HFF-Myc (cell line): ENCODE measurements at regions not wholly inside any gene's neighbourhood (a gene's known extent, or its start where the extent isn't known, plus 50 kb on each side); places are given as distances from the start of the nearest gene placed in this dataset.

ENCODE experiments used
- DNase-seq: peaks from one replicate; pipeline ENCODE4 v3.0.0-alpha.2; 2011; ENCODE audit warnings: low read depth; ENCODE audit errors: extremely low read depth
- H3K4me3 ChIP-seq: replicated peaks from 2 replicates; pipeline ENCODE4 v1.5.1; 2011; ENCODE audit warnings: low read depth, mild to moderate bottlenecking, control low read depth, low read length
- TF ChIP-seq, protein P1 (sequence below): IDR thresholded peaks from 2 replicates; pipeline ENCODE4 v1.5.1; 2012; ENCODE audit warnings: mild to moderate bottlenecking, low read depth, low read length, control low read depth; ENCODE audit errors: missing control alignments

DNA sequence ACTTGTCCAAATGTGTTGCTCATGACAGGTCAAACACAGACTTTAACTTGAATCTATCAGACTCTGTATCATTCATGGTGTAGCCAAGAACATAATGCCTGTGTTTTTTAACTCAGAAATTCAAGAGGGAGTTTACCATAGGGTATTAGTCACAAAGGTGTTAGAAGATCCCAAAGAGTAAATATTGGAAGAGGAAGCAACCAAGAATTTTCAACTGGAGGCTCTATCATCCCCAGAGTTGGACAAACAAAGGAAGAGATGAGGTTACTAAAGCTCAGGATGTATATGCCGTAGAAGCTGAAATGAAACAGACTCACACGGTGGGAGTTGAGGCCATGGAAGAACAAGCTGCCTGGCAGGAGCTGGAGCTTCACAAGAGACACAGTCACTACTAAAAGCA is 116.2 kb upstream of the COL8A1 start:
- TF ChIP-seq, protein P1, sequence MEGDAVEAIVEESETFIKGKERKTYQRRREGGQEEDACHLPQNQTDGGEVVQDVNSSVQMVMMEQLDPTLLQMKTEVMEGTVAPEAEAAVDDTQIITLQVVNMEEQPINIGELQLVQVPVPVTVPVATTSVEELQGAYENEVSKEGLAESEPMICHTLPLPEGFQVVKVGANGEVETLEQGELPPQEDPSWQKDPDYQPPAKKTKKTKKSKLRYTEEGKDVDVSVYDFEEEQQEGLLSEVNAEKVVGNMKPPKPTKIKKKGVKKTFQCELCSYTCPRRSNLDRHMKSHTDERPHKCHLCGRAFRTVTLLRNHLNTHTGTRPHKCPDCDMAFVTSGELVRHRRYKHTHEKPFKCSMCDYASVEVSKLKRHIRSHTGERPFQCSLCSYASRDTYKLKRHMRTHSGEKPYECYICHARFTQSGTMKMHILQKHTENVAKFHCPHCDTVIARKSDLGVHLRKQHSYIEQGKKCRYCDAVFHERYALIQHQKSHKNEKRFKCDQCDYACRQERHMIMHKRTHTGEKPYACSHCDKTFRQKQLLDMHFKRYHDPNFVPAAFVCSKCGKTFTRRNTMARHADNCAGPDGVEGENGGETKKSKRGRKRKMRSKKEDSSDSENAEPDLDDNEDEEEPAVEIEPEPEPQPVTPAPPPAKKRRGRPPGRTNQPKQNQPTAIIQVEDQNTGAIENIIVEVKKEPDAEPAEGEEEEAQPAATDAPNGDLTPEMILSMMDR = no peak
- no peak for DNase-seq
- no peak overlapping the region for H3K4me3 ChIP-seq

DNA sequence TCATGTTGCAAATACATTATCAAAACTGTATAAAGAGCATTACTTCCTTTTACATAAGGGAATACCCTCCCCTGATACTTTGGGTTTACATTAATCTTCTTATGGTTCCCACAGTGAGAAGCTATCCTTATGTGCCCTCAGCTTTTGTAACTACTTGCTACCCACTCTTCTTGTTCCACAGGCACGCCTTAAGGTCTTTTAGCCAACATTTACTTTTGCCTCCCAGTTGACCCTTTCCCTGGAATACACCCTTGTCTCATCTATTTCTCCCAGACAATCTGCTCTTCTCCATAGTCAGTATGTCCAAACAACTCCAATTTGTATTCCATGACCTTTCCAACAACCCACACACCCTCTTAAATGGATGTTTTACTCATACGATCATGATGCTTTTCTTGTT is 116.8 kb upstream of the COL8A1 start:
- no peak for DNase-seq
- TF ChIP-seq, protein P1 = no peak
- H3K4me3 ChIP-seq = no peak overlapping the region

DNA sequence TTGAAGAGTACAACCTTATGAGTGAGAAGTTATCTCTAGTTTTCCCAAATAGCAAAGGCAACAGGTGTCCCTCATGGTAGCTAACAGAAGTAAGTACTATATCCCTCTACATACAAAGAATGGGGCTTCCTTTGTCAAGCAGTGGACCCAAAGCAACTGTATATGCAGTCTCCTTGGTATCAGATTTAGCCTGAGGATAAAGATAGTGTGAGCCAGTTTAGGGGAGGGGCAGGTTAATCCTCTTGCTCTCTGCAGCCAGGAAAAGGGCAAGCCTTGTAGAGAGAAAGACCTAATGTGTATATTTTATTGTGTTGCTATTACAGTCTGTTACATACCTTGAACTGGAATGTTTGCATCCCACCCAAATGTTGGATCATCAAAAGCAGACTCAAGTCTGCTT is 117.9 kb upstream of the COL8A1 start:
- H3K4me3 ChIP-seq = no peak overlapping the region
- TF ChIP-seq, protein P1 = no peak
- DNase-seq = no peak

DNA sequence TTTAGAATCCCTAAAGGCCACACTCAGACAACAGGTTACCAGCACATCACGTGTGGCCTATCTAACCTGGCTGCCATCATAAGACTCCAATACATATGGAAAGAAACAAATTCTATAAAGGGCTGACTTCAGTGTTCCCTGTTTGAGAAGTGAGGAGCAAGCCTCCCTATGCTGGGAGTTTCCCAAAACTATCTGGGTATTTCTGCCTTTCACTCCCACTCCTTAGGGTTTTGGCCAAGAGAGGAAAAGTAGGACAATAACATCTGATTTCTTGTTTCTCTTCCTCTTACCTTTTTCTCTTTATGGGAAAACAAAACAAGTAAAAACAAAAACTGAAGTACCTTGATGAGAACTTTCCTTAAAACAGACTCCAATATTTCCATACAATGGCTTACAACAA is 121.5 kb upstream of the COL8A1 start:
- TF ChIP-seq, protein P1 = no peak
- H3K4me3 ChIP-seq = no peak overlapping the region
- no peak for DNase-seq

DNA sequence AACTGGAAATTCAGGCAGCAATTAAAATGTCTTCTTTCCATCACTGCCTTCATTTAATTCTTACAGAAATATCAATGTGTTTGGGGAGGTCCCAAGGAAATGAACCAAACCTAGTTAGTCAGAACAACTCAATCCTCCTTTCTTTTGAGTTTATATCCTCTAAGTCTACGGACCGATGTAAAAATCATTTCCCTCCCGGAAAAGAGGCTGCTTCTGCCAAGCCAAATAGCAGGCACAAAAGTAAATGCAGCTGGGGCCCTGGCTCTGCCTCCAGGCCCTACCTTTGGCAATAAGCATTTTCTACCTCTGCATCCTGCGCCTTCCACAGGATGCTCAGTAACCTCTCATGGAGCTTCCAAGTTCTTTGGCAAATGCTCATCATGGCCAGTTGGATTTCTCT is 122.5 kb upstream of the COL8A1 start:
- no peak for DNase-seq
- no peak overlapping the region for H3K4me3 ChIP-seq
- TF ChIP-seq, protein P1 = no peak

DNA sequence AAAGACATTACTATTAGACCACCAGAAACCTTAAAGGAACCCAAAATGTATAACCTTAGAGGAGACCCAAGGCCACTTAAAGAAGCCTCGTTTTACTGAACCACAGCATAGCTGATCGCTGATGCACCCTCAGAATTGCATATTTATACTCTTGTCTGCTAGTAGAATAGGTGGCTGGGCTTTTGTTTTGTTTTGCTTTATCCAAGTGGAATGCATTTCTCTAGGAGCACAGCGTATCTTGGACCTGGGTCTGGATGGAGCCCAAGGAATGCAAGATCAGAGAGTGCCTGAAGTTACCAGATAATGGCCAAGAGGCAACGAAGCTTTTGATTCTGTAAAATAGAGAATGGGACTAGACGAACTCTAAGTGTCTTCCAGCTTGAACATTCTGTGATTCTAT is 129.2 kb upstream of the COL8A1 start:
- TF ChIP-seq, protein P1 = no peak
- no peak overlapping the region for H3K4me3 ChIP-seq
- DNase-seq = no peak

DNA sequence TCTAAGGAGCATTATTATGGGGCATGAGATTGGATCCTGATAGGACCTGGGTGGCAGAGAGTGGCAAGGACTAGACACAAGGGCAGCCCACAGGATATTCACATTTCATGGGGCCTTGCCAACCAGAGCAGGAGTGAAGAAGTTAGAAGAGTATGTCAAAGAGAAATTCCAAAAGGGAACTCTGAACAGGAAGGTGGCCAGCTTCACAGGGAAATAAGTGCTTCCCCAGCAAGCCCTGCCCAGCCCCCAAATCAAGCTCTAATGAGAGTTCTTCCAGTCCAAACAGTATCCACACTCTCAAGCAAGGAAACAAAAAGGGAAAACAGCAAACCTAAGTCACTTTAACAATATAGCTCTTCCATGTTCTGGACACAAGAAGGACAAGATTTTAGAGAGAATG is 130.2 kb upstream of the COL8A1 start:
- TF ChIP-seq, protein P1 = no peak
- H3K4me3 ChIP-seq = no peak overlapping the region
- DNase-seq = no peak
